GM10266 (cell line): ENCODE measurements at regions not wholly inside any gene's neighbourhood (a gene's known extent, or its start where the extent isn't known, plus 50 kb on each side); places are given as distances from the start of the nearest gene placed in this dataset.
"Not testable (repeated sequence)": the region's sequence is repeated elsewhere in the genome, so short reads cannot be mapped to it uniquely, and the experiment has no call there.

Experiments
- DNase-seq: peaks from one replicate; pipeline ENCODE4 v3.0.0; 2012; ENCODE audit errors: extremely low spot score
- CTCF ChIP-seq: IDR thresholded peaks from 2 replicates; pipeline ENCODE4 v1.5.1; 2012; ENCODE audit warnings: mild to moderate bottlenecking, low read depth; ENCODE audit not compliant: control insufficient read depth, insufficient read depth; ENCODE audit errors: missing control alignments

- no peak for TF ChIP-seq CTCF
- DNase-seq = no peak
These were observed 129.5 kb upstream of the MRPS30 start for GRCh38 chr5:44679214-44679613.

DNA sequence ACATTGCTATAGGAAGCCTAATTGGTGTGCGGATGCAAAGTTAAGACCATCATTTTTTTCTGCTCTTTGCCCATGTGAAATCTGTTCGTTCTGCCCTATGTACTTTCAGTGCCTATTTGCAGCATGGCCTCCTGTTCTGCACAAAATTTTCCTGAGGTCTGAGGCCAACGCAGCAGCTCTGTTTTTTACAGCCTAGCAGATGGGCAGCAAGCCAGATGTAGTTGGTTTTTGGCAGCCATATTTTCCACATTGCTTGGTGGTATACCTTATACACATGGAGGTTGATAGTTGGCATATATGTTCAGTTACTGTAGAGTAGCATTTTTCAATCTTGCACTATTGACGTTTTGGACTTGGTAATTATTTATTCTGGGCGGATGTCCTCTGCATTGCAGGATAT lies 133.5 kb upstream of the MRPS30 start:
- no peak for DNase-seq
- no peak for TF ChIP-seq CTCF

- TF ChIP-seq CTCF = no peak
- no peak for DNase-seq
These were observed 134.3 kb upstream of the MRPS30 start for GRCh38 chr5:44674461-44674860.

DNA sequence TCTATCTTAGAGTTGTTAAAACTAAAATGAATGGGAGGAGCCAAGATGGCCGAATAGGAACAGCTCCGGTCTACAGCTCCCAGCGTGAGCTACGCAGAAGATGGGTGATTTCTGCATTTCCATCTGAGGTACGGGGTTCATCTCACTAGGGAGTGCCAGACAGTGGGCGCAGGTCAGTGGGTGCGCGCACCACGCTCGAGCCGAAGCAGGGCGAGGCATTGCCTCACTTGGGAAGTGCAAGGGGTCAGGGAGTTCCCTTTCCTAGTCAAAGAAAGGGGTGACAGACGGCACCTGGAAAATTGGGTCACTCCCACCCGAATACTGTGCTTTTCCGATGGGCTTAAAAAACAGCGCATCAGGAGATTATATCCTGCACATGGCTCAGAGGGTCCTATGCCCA lies 140.3 kb upstream of the MRPS30 start:
- DNase-seq = not testable (repeated sequence)

- TF ChIP-seq CTCF = no peak
- DNase-seq = no peak
These were observed 143.5 kb upstream of the MRPS30 start for GRCh38 chr5:44665101-44665701.

- no peak for TF ChIP-seq CTCF
- no peak for DNase-seq
These were observed 144.0 kb upstream of the MRPS30 start for GRCh38 chr5:44664711-44665100.

- no peak for DNase-seq
- no peak for TF ChIP-seq CTCF
These were observed 144.6 kb upstream of the MRPS30 start for GRCh38 chr5:44663991-44664710.
